HUES48 (cell line): ENCODE measurements at regions not wholly inside any gene's neighbourhood (a gene's known extent, or its start where the extent isn't known, plus 50 kb on each side); places are given as distances from the start of the nearest gene placed in this dataset.

ENCODE experiments used
- H3K27ac ChIP-seq: one replicate; pipeline ENCODE4 v1.7.0; 2013; ENCODE audit warnings: low read depth, low read length, inconsistent platforms
- H3K27me3 ChIP-seq: 2 replicates; pipeline ENCODE4 v1.6.1; 2013; ENCODE audit warnings: mild to moderate bottlenecking, low read length; ENCODE audit not compliant: control insufficient read depth, insufficient read depth
- H3K36me3 ChIP-seq: 2 replicates; pipeline ENCODE4 v1.6.1; 2013; ENCODE audit warnings: low read length; ENCODE audit not compliant: control insufficient read depth, insufficient read depth
- H3K4me1 ChIP-seq: 2 replicates; pipeline ENCODE4 v1.6.1; 2013; ENCODE audit warnings: mild to moderate bottlenecking, low read length; ENCODE audit not compliant: control insufficient read depth, insufficient read depth
- H3K4me3 ChIP-seq: 2 replicates; pipeline ENCODE4 v1.5.1; 2013; ENCODE audit warnings: mild to moderate bottlenecking, low read depth, low read length
- H3K9ac ChIP-seq: 2 replicates; pipeline ENCODE4 v1.6.1; 2013; ENCODE audit warnings: mild to moderate bottlenecking, low read depth, low read length, moderate library complexity
- H3K9me3 ChIP-seq: 2 replicates; pipeline ENCODE4 v1.6.1; 2013; ENCODE audit warnings: low read length; ENCODE audit not compliant: control insufficient read depth, insufficient read depth

DNA sequence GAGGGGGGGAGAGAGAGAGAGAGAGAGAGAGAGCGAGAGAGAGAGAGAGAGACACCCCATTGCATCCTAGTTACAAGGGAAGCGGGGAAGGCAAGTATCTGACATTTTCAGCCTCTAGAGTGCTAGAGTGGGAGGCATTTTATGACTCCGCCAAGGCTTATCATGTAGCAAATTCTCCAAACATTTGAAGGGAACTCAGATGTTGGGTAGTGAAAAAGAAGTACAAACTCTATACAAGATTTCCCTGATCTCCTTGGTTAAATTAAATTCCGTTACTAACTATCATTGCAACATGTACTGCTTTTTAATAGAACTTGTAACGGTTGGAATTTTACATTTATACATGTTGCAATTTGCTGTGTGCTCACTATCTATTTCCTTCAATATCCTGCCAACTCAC, 83.4 kb upstream of the FAM3C start:
- Histone ChIP-seq H3K27ac (peak overlapping the region; percentile 17), H3K36me3 (no peaks in the 10 kb centered on the region), H3K9me3 (peaks cover 9% of the 10 kb centered on the region; the same call in 1 of the 2 replicates), H3K9ac (no peak overlapping the region), H3K4me3 (no peak overlapping the region), H3K27me3 (no peaks in the 10 kb centered on the region), H3K4me1 (peaks cover 31% of the 10 kb centered on the region)

DNA sequence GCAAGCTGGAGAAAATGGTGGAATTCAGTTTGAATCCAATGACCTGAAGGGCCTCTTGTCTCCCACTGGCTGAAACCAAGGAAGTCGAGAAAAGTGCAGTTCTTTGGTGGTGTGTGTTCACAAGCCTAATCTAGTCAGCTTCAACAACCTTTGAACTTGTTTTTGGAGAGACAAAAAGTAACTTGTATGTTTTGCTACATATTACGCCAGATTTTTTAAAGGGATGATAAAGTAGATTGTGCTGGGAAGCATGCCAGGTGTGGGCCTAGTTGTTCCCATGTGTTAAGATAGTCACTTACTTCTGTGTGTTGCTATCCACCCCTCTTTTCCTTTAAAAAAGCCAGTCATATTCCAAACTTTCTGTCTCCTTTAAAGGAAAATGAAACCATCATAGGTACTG, 79.7 kb upstream of the FAM3C start:
- Histone ChIP-seq H3K9me3 (peaks cover 9% of the 10 kb centered on the region; the same call in 1 of the 2 replicates), H3K4me3 (no peak overlapping the region), H3K9ac (no peak overlapping the region), H3K36me3 (no peaks in the 10 kb centered on the region), H3K27me3 (no peaks in the 10 kb centered on the region), H3K27ac (no peak overlapping the region), H3K4me1 (peaks cover 26% of the 10 kb centered on the region)

DNA sequence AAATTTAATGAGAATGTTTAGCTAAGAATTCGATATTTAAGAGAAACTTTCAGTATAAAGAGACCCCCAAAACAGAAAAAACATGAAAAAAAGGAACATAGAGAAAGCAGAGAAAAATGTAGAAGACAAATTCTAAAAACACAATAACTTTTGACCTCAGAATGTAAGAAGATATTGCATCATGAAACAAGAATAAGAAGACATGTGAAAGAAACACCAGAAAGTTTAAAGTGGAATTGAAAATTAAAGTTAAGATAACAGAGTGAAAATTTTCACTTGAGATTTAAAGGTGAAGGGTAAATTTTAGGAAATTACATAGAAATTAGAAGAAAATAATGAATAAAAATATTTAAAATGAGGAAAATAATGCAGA, 78.2 kb upstream of the FAM3C start:
- Histone ChIP-seq H3K9ac (no peak overlapping the region), H3K4me1 (peaks cover 11% of the 10 kb centered on the region), H3K27ac (no peak overlapping the region), H3K9me3 (peaks cover 9% of the 10 kb centered on the region; the same call in 1 of the 2 replicates), H3K36me3 (no peaks in the 10 kb centered on the region), H3K27me3 (no peaks in the 10 kb centered on the region), H3K4me3 (no peak overlapping the region)

DNA sequence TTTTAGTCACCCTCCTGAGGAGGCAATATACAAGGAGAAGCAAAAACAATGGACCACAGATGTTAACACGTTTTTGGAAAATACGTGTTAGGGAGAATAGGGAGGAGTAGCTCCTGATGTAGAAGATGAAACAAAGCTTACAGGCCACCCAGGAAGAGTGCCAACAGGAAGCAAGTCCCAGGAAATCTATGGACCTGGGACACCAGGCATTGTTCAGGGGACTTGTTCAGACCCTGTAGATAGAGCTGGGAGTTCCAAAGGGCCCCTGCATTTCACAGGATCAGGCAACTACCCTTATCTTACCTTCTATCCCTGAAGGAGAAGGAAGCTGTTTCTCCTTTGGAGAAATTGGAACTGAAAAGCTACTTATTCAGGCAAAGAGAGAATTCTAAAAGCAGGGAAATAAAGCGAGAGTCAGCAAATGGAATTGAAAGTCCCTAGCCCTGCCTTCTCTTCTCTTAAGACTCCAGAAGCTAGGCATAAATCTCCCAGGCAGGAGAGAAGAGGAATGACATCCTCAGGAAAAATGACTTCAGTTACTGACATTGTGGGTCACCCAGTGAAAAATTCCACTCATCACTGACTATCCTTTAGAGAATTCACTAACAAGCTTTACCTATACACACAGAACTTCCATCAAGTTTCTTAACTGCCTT, 77.7 kb upstream of the FAM3C start:
- Histone ChIP-seq H3K36me3 (no peaks in the 10 kb centered on the region), H3K4me1 (peaks cover 8% of the 10 kb centered on the region), H3K27ac (peak overlapping the region; percentile 2), H3K27me3 (no peaks in the 10 kb centered on the region), H3K4me3 (no peak overlapping the region), H3K9ac (no peak overlapping the region), H3K9me3 (peaks cover 9% of the 10 kb centered on the region; the same call in 1 of the 2 replicates)

DNA sequence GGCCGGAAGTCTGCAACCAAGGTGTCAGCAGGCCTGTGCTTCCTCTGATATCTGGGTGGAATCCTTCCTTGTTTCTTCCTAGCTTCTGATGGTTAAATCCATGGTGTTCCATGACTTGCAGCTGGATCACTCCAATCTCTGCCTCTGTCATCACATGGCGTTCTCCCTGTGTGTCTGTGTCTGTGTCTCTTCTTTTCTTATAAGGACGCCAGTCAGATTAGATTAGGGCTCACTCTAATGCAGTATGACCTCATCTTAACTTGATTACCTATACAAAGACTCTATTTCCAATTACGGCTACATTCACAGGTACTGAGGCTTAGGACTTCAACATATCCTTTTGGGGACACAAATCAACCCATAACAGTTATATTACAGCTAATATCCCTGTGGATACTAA, 70.3 kb upstream of the FAM3C start:
- Histone ChIP-seq H3K9ac (no peak overlapping the region), H3K27me3 (no peaks in the 10 kb centered on the region), H3K27ac (no peak overlapping the region), H3K36me3 (no peaks in the 10 kb centered on the region), H3K9me3 (no peaks in the 10 kb centered on the region), H3K4me1 (peaks cover 14% of the 10 kb centered on the region; the same call in 1 of the 2 replicates), H3K4me3 (no peak overlapping the region)

DNA sequence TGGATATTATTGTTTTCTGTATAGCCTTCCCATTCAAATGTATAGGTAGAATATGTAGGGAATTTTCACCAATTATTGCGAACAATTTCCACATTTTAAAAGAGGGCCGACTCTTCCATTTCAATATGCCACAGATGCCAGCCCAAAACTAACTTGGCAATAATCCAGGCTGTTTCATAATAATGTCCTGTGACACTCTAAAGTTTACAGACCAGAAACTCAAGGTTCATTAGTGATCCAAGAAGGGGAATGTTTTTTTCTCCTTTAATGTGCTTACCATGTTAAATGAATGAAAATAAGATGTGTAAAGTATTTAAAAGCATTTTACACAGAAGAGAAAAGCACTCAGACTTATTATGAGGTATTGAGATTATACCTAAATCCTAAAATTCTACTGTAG, 63.0 kb upstream of the FAM3C start:
- Histone ChIP-seq H3K27me3 (no peaks in the 10 kb centered on the region), H3K9me3 (no peaks in the 10 kb centered on the region), H3K4me3 (no peak overlapping the region), H3K9ac (no peak overlapping the region), H3K4me1 (peaks cover 20% of the 10 kb centered on the region), H3K36me3 (no peaks in the 10 kb centered on the region), H3K27ac (no peak overlapping the region)

DNA sequence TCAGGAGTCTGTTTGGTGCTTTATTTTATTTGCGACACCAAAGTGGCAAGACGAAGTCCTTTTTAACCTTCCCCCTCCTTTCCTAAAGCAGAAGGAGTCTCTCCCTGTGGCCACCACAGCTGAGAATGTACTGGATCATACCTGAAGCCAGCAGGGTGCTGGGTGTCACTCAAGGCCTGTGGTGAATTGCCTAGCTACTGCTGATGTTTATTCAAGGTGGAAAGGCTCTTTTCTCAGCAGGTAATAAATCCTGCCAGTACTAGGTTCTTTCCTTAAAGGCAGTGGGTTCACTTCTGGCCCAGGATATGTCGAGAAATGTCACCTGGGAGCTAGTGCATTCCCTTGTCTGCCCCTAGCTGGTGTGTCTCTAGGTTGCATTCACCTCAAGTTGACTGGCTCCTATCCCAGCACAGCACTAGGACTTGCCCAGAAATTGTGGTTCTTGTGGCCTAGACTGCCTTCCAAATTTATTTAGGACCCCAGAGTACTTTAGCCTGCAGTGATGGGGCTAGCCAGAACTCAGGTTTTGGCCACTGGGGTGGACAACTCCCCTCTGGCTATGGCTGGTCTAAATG, 60.8 kb upstream of the FAM3C start:
- no peak overlapping the region for H3K27ac ChIP-seq
- H3K4me3 ChIP-seq: no peak overlapping the region
- H3K4me1 ChIP-seq: peaks cover 8% of the 10 kb centered on the region
- no peaks in the 10 kb centered on the region for H3K36me3 ChIP-seq
- no peaks in the 10 kb centered on the region for H3K9me3 ChIP-seq
- H3K27me3 ChIP-seq: no peaks in the 10 kb centered on the region
- H3K9ac ChIP-seq: no peak overlapping the region

DNA sequence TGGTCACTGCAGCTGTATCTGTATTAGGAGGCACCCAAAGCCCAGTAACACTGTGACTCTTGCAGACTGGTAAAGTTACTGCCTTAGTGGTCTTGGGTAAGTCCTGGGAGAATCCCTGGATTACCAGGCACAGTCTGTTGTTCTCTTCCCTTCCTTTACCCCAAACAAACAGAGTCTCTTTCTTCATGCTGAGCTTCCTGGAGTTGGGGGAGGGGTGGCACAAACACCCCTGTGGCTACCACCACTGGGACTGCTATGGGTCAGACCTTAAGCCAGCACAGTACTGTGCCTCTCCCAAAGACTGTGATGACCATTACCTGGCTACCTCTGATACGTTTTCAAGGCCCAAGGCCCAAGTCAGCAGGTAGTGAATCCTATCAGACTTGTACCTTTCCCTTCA, 59.9 kb upstream of the FAM3C start:
- H3K9me3 ChIP-seq: no peaks in the 10 kb centered on the region
- H3K4me3 ChIP-seq: no peak overlapping the region
- H3K36me3 ChIP-seq: no peaks in the 10 kb centered on the region
- no peak overlapping the region for H3K9ac ChIP-seq
- H3K27ac ChIP-seq: no peak overlapping the region
- H3K27me3 ChIP-seq: no peaks in the 10 kb centered on the region
- peaks cover 6% of the 10 kb centered on the region for H3K4me1 ChIP-seq

DNA sequence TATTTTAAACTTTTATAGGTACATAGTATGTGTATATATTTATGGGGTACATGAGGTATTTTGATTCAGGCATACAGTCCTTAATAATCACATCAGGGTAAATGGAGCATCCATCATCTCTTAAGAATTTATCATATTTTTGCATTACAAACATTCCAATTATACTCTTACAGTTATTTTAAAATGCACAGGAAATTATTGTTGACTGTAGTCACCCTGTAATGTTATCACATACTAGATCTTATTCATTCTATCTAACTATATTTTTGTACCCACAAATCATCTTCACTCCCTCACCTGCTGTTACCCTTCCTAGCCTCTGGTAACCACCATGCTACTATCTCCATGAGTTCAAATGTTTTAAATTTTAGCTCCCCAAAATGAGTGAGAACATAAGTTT, 56.3 kb upstream of the FAM3C start:
- H3K36me3 ChIP-seq: no peaks in the 10 kb centered on the region
- no peaks in the 10 kb centered on the region for H3K27me3 ChIP-seq
- H3K4me3 ChIP-seq: no peak overlapping the region
- H3K9me3 ChIP-seq: no peaks in the 10 kb centered on the region
- H3K9ac ChIP-seq: no peak overlapping the region
- H3K27ac ChIP-seq: no peak overlapping the region
- peaks cover 6% of the 10 kb centered on the region for H3K4me1 ChIP-seq

DNA sequence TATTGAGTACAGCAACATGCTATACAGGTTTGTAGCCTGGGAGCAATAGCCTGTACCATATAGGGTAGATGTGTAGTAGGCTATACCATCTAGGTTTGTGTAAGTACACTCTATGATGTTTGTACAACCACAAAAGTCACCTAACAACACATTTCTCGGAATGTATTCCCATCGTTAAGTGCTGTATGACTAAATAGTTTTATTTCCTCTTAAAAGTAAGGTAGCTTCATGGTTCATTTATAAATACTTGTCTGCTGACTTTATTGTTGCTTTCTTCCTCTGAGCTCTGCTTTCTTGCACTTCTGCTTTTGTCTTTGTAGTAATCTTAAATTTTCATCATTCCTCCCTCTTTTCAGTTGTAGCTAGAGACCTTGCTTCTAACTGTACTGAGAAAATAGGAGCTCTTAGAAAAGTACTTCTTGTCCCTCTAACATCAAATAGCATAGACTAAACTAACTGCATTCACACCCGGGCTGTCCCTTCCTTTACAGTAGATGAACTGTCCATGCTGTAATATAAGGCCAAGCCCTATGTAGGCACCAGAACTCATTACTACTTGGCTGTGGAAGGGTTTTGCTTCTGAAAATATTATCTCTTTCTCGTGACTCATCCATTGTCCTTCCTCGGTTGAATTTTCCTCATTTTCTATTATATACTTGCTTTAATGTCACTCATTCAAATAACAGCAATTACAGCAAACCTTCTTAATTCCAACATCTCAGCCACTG, 55.4 kb upstream of the FAM3C start:
- peaks cover 6% of the 10 kb centered on the region for H3K4me1 ChIP-seq
- H3K4me3 ChIP-seq: no peak overlapping the region
- no peak overlapping the region for H3K27ac ChIP-seq
- no peaks in the 10 kb centered on the region for H3K27me3 ChIP-seq
- no peaks in the 10 kb centered on the region for H3K36me3 ChIP-seq
- H3K9ac ChIP-seq: no peak overlapping the region
- no peaks in the 10 kb centered on the region for H3K9me3 ChIP-seq

DNA sequence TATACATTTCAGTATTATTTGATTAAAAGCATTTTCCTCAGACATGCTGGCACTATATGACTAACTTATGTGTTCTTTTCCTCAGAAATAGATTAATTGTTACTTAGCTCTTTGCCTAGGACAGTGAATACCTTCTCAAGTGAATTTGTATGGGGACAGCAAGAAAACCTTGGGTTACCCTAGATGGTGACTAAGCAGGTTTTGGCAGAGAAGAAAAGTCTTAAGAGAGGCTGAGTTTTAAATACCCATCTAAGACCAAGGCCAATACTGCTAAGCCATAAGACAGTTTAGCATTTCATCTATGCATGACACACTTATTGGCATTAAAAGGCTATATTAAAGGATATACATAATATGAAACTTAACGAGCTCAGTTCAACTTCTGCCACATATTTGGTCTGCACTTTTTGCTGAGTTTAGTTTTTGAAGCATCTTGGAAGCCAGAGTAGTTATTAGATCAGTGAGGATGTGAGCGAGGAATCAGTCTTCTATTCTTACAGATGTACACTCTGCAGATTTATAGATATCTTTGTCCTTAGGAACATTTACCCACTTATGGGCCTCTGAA, 54.6 kb upstream of the FAM3C start:
- no peaks in the 10 kb centered on the region for H3K36me3 ChIP-seq
- 0 out of 2 replicates have a peak, but pooled peaks cover under 1% of the 10 kb centered on the region for H3K4me1 ChIP-seq
- H3K27ac ChIP-seq: no peak overlapping the region
- H3K9me3 ChIP-seq: no peaks in the 10 kb centered on the region
- no peaks in the 10 kb centered on the region for H3K27me3 ChIP-seq
- no peak overlapping the region for H3K4me3 ChIP-seq
- H3K9ac ChIP-seq: no peak overlapping the region
